H1 (cell line): ENCODE measurements at regions not wholly inside any gene's neighbourhood (a gene's known extent, or its start where the extent isn't known, plus 50 kb on each side); places are given as distances from the start of the nearest gene placed in this dataset.

Experiments
- CHD7 ChIP-seq: fragments of 300-600 bp; sonication (generic); IDR thresholded peaks from 2 replicates; pipeline ENCODE4 v1.7.1; 2012; ENCODE audit warnings: low read length, moderate library complexity, mild to moderate bottlenecking, inconsistent platforms; ENCODE audit not compliant: insufficient replicate concordance

GRCh38 chr3:82428821-82429220, 667.4 kb upstream of the GBE1 start (continued):
- peak; percentile 30 for TF ChIP-seq CHD7
- TF ChIP-seq, all 59 proteins: peak for 4; not testable (repeated sequence) for 55
